ACHN (cell line): ENCODE measurements at regions not wholly inside any gene's neighbourhood (a gene's known extent, or its start where the extent isn't known, plus 50 kb on each side); places are given as distances from the start of the nearest gene placed in this dataset.
A peak's percentile ranks its signal among the peaks of the same experiment; 100 is the strongest.

ENCODE experiments used
- DNase-seq: peaks from one replicate; pipeline ENCODE4 v3.0.0-alpha.2; 2015
- in situ Hi-C: cut with HindIII; loops from 2 replicates; pipeline ENCODE4 v1.10.0; 2017; ENCODE audit warnings: low sequenced_read_pairs, low pct_ligation_motif_present, low pct_unique_long_range_greater_than_20kb

GRCh38 chr6:7468382-7469081 is 72.9 kb upstream of the DSP start:
- DNase-seq = peak; percentile 65
- in situ Hi-C loops = no loop called here

- in situ Hi-C loops = no loop called here
- no peak for DNase-seq
Observed at GRCh38 chr6:7469696-7470095, 71.8 kb upstream of the DSP start.

- no peak for DNase-seq
- in situ Hi-C loops = no loop called here
Observed at GRCh38 chr6:7471171-7471570, 70.3 kb upstream of the DSP start.

GRCh38 chr6:7473805-7474719 is 67.4 kb upstream of the DSP start:
- in situ Hi-C loops = no loop called here
- no peak for DNase-seq

- no peak for DNase-seq
- in situ Hi-C loops = no loop called here
Observed at GRCh38 chr6:7475081-7475480, 66.4 kb upstream of the DSP start.

- in situ Hi-C loops = no loop called here
- DNase-seq = no peak
Observed at GRCh38 chr6:7479801-7480266, 61.6 kb upstream of the DSP start.

- in situ Hi-C loops = no loop called here
- no peak for DNase-seq
Observed at GRCh38 chr6:7484666-7485065, 56.8 kb upstream of the DSP start.

GRCh38 chr6:7486951-7487350 is 54.5 kb upstream of the DSP start:
- in situ Hi-C loops = no loop called here
- no peak for DNase-seq

- in situ Hi-C loops = no loop called here
- no peak for DNase-seq
Observed at GRCh38 chr6:7488494-7488893, 53.0 kb upstream of the DSP start.

GRCh38 chr6:7489376-7489775 is 52.1 kb upstream of the DSP start:
- in situ Hi-C loops = no loop called here
- DNase-seq = no peak
